IPS-18c (cell line): ENCODE measurements at regions not wholly inside any gene's neighbourhood (a gene's known extent, or its start where the extent isn't known, plus 50 kb on each side); places are given as distances from the start of the nearest gene placed in this dataset.

Experiments
- H3K4me3 ChIP-seq: 2 replicates; pipeline ENCODE4 v1.7.0; 2013; ENCODE audit warnings: low read depth, mild to moderate bottlenecking, low read length, moderate library complexity; ENCODE audit not compliant: insufficient read depth
- H3K9me3 ChIP-seq: one replicate; pipeline ENCODE4 v1.6.1; 2013; ENCODE audit warnings: mild to moderate bottlenecking, low read length, moderate library complexity; ENCODE audit not compliant: control insufficient read depth, insufficient read depth

DNA sequence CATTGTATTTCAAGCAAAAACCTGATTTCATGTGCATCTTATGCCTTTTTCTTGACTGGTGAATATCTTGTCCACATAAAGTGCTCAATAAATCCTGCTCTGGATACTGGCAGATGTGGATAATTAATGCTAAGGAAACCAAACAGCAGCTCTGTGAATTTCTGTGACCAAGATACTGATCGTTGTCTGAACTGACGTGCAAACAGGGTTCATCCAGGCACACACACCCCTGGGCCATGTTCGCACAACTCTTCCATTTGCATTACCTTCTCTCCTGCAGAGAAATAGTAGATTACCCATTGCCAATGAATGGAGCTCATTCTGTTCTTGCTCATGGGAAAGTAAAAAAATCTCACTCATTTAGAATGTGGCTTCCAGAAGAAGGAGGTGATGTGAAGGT lies 316.2 kb upstream of the TRIB2 start:
- Histone ChIP-seq H3K9me3 (peaks cover 10% of the 10 kb centered on the region), H3K4me3 (no peak overlapping the region)

- peak overlapping the region; percentile 10; the same call in 1 of the 2 replicates for H3K4me3 ChIP-seq
- H3K9me3 ChIP-seq = peaks cover 10% of the 10 kb centered on the region
Observed at GRCh38 chr2:12402440-12403139, 314.1 kb upstream of the TRIB2 start.

- Histone ChIP-seq H3K9me3 (peaks cover 10% of the 10 kb centered on the region), H3K4me3 (no peak overlapping the region)
Observed at GRCh38 chr2:12404497-12404896, 312.2 kb upstream of the TRIB2 start.

GRCh38 chr2:12407160-12407559 lies 309.6 kb upstream of the TRIB2 start:
- H3K4me3 ChIP-seq = no peak overlapping the region

DNA sequence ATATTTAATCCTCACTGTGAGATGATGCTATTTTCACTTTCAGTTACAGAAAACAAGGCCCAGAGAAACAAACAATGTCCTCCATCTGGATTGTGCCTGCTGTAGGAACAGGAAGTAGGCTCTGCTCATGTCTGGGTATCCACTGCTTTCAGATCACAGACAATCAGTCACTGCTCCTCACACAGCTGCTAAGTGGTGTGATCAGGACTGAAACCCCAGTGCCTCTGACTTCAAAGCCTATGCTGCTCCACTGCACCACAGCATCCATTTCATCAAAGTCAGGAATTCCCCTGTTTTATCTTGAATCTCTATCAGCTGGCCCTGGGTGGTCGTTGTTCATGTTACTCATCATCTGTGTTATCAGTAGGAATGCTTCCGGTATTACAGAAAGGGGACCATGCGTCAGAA lies 303.8 kb upstream of the TRIB2 start:
- no peaks in the 10 kb centered on the region for H3K9me3 ChIP-seq

More at GRCh38 chr2:12407160-12407559, 309.6 kb upstream of the TRIB2 start:
- H3K9me3 ChIP-seq = peaks cover 10% of the 10 kb centered on the region

GRCh38 chr2:12415536-12415935 lies 301.2 kb upstream of the TRIB2 start:
- Histone ChIP-seq H3K4me3 (no peak overlapping the region), H3K9me3 (peaks cover 2% of the 10 kb centered on the region)

More for the DNA sequence above, 303.8 kb upstream of the TRIB2 start:
- H3K4me3 ChIP-seq = no peak overlapping the region

- H3K9me3 ChIP-seq = peaks cover 2% of the 10 kb centered on the region
Observed at GRCh38 chr2:12416600-12416999, 300.1 kb upstream of the TRIB2 start.

DNA sequence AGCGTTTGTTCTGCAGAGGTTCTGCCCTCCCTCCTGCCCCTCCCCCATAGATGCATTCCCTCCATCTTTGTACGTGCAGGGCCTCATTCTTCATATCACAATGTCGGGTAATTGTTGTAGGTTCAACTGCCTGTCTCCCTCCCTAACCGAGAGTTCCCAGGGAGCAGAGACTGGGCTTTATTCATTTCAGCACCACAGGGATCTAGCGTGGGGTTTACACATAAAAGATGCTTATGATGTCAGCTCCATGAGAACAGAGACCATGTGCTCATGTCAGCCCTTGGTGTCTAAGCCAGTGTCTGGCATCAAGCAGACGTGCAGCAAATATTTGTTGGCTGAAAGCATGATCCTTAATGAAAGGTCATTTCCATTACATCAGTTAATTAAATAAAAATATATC lies 298.9 kb upstream of the TRIB2 start:
- peaks cover 2% of the 10 kb centered on the region for H3K9me3 ChIP-seq
- H3K4me3 ChIP-seq = no peak overlapping the region

More at GRCh38 chr2:12416600-12416999, 300.1 kb upstream of the TRIB2 start:
- no peak overlapping the region for H3K4me3 ChIP-seq

GRCh38 chr2:12419803-12420202 lies 296.9 kb upstream of the TRIB2 start:
- H3K9me3 ChIP-seq = peaks cover 2% of the 10 kb centered on the region
- no peak overlapping the region; the same call in 1 of the 2 replicates for H3K4me3 ChIP-seq

DNA sequence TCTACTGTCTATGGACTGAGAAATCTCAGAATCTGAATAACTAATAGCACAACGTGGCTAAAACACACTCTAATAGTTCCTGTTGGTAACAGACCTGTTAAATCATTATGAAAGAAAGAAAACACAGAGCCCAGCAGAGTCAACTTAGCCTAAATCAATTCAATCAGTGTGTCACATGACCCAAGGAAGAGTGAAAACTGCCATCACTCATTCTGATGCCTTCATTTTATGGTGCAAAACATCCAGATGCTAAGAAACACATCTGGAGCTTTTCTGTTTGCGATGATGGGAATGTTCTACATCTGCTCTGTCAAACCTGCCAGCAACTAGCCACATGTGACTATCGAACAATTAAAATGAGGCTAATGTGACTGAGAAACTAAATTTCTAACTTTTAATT lies 295.7 kb upstream of the TRIB2 start:
- Histone ChIP-seq H3K9me3 (peaks cover 2% of the 10 kb centered on the region), H3K4me3 (no peak overlapping the region)

GRCh38 chr2:12424219-12424618 lies 292.5 kb upstream of the TRIB2 start:
- H3K9me3 ChIP-seq = peaks cover 2% of the 10 kb centered on the region
- H3K4me3 ChIP-seq = no peak overlapping the region

GRCh38 chr2:12424809-12425208 lies 291.9 kb upstream of the TRIB2 start:
- peaks cover 2% of the 10 kb centered on the region for H3K9me3 ChIP-seq
- no peak overlapping the region for H3K4me3 ChIP-seq

DNA sequence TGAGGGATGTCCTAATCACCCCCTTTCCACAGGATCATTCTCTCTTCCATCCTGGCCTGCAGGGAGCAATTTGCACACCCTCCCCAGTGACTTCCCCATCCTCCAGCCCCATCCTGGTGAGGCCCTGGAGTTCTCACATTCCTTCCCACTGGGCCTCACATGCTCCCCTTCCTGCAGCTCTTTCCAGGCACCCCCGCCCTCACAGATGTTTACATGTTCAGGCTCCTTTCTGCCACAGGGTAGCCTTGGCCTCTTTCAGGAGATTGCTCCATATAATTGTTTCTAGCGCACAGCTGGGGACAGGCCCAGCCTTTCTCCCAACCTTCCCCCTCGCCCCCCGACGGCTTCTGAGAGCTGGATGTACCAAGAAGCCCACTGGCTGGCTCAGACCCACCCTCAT lies 288.4 kb upstream of the TRIB2 start:
- Histone ChIP-seq H3K4me3 (no peak overlapping the region), H3K9me3 (no peaks in the 10 kb centered on the region)

GRCh38 chr2:12428786-12429185 lies 287.9 kb upstream of the TRIB2 start:
- no peaks in the 10 kb centered on the region for H3K9me3 ChIP-seq
- no peak overlapping the region for H3K4me3 ChIP-seq

GRCh38 chr2:12429779-12430406 lies 286.8 kb upstream of the TRIB2 start:
- no peak overlapping the region for H3K4me3 ChIP-seq
- no peaks in the 10 kb centered on the region for H3K9me3 ChIP-seq

DNA sequence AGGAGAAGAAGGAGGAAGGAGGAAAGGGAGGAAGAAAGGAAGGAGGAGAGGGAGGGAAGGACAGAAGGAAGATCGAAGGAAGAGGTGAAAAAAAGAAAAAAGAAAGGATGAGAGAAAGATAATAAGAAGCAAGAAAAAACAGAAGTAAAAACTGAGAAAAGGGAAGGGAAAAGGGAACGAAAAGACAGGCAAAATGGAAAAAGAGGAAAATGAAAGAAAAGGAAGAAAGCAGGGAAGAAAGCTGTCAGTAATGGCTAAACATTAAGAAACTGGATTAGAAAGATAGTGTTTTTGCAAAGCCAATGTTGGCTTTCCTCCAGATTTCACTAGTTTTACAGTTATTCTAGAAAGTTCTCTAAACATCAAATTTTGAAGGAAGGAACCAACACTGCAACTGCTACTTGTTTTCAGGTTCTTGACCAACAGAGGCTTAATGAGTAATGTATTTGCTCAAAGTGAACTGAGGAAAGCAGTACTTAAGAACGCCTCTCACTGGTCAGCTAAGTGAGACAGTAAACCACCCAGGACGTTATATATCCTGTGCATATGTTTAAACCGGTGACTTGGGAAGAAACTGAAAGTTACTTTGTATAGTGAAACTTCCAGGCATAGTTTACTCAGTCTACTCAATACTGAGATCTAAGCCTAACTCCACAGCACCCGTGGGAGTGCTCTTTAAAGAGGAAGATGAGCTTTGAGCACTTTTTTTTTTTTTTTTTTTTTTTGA lies 286.2 kb upstream of the TRIB2 start:
- Histone ChIP-seq H3K4me3 (no peak overlapping the region), H3K9me3 (no peaks in the 10 kb centered on the region)

GRCh38 chr2:12432985-12433625 lies 283.6 kb upstream of the TRIB2 start:
- Histone ChIP-seq H3K4me3 (no peak overlapping the region), H3K9me3 (no peaks in the 10 kb centered on the region)

- no peak overlapping the region for H3K4me3 ChIP-seq
- no peaks in the 10 kb centered on the region for H3K9me3 ChIP-seq
Observed at GRCh38 chr2:12433626-12433990, 283.1 kb upstream of the TRIB2 start.
